ENCODE measurements at regions not wholly inside any gene's neighbourhood (a gene's known extent, or its start where the extent isn't known, plus 50 kb on each side); places are given as distances from the start of the nearest gene placed in this dataset.

- Histone ChIP-seq H3K9me3 (no peaks in the 10 kb centered on the region), H3K4me3 (no peak overlapping the region), H3K36me3 (no peaks in the 10 kb centered on the region), H3K4me1 (no peaks in the 10 kb centered on the region), H3K27ac (no peak overlapping the region), H3K27me3 (no peaks in the 10 kb centered on the region)
- TF ChIP-seq POLR2A (IDR thresholded peaks at IDR 0.05) = no peak
- TF ChIP-seq, protein P1, sequence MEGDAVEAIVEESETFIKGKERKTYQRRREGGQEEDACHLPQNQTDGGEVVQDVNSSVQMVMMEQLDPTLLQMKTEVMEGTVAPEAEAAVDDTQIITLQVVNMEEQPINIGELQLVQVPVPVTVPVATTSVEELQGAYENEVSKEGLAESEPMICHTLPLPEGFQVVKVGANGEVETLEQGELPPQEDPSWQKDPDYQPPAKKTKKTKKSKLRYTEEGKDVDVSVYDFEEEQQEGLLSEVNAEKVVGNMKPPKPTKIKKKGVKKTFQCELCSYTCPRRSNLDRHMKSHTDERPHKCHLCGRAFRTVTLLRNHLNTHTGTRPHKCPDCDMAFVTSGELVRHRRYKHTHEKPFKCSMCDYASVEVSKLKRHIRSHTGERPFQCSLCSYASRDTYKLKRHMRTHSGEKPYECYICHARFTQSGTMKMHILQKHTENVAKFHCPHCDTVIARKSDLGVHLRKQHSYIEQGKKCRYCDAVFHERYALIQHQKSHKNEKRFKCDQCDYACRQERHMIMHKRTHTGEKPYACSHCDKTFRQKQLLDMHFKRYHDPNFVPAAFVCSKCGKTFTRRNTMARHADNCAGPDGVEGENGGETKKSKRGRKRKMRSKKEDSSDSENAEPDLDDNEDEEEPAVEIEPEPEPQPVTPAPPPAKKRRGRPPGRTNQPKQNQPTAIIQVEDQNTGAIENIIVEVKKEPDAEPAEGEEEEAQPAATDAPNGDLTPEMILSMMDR (IDR thresholded peaks at IDR 0.05) = no peak
- no peak for DNase-seq
Observed at GRCh38 chr16:65760874-65761273, 605.6 kb upstream of the CDH5 start.

- Histone ChIP-seq H3K27ac (no peak overlapping the region), H3K36me3 (no peaks in the 10 kb centered on the region), H3K4me3 (no peak overlapping the region), H3K9me3 (no peaks in the 10 kb centered on the region), H3K4me1 (no peaks in the 10 kb centered on the region), H3K27me3 (no peaks in the 10 kb centered on the region)
- TF ChIP-seq POLR2A (IDR thresholded peaks at IDR 0.05) = no peak
- TF ChIP-seq, protein P1 (IDR thresholded peaks at IDR 0.05) = no peak
- no peak for DNase-seq
Observed at GRCh38 chr16:65758620-65759019, 607.9 kb upstream of the CDH5 start.

DNA sequence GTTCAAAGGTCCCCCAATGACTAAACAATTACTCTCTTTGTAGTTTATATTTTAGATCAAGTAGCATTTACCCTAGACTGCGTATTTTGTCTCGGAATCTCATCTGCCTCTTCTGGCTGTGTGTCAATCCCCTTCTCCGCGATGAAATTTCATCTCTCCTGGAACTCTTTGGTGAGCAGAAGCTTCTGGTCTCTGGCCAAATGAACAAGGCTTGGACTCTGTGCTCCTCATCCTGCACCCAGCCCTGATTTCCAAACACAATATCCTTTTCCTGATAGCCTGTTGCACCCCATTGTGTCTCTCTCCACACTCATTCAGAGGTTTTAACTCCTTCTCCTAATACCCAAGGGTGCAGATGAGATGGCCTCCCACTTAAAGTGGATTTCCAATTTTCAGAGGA is 609.4 kb upstream of the CDH5 start:
- no peak for TF ChIP-seq POLR2A (IDR thresholded peaks at IDR 0.05)
- TF ChIP-seq, protein P1 (IDR thresholded peaks at IDR 0.05) = no peak
- Histone ChIP-seq H3K36me3 (no peaks in the 10 kb centered on the region), H3K4me3 (no peak overlapping the region), H3K4me1 (no peaks in the 10 kb centered on the region), H3K27ac (no peak overlapping the region), H3K27me3 (no peaks in the 10 kb centered on the region), H3K9me3 (no peaks in the 10 kb centered on the region)
- DNase-seq = no peak

DNA sequence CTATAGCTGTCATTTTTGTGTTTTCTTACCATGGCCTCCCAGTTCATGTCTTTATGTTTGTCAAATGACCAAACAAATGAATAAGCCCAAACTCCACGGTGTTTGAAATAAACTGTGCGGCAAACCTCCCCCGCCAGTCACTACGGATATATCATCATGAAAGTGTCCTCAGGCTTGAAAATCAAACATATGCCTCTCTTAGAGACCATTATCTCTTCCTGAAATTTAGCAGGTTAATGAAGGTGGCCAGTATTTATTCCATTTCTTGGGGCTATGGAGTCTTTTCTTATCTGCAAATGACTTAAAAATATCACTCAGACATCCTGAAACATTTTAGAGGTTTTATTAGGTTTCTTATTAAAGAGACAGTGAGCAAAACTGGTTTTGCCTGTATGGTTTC is 610.3 kb upstream of the CDH5 start:
- TF ChIP-seq, protein P1 (IDR thresholded peaks at IDR 0.05) = no peak
- no peak for TF ChIP-seq POLR2A (IDR thresholded peaks at IDR 0.05)
- no peaks in the 10 kb centered on the region for H3K27me3 ChIP-seq
- H3K27ac ChIP-seq = no peak overlapping the region
- no peak for DNase-seq
- H3K4me3 ChIP-seq = no peak overlapping the region
- no peaks in the 10 kb centered on the region for H3K9me3 ChIP-seq
- H3K36me3 ChIP-seq = no peaks in the 10 kb centered on the region
- no peaks in the 10 kb centered on the region for H3K4me1 ChIP-seq

DNA sequence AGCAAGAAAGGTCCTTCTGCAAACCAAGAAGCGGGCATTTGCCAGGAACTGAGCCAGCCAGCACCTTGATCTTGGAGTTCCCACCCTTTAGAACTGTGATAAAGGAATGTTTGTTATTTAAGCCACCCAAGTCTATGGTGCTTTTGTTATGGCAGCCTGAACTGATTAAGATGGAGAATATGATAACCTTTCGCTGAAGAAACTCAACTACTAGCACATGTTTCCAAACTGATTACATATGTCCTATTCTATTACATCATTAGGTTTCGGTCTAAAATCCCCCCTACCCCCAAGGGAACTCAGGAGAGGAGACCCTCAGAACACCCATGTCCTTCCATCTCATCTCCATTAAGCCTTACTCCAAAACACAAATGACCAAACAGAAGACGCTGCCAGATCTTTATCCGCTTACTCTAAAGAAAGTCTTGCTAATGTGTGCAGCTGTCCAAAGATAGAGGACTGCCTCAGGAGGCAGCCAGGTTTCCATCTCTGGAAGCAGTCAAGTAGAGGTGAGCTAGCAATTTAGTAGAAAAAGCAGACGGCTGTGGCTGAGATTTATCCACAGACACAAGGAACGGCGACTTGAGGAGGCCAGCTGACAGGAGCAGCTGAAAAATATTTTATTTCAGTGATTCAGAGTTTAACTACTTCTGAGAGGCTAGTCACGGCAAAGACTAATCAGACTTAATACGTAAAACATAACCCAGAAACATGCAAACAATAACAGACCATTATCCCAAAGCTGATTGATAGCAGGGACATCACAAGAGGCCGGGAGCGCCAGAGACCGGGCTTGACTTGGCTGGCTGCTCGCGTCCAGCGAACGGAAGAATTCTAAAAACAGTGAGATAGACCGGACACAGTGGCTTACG is 611.4 kb upstream of the CDH5 start:
- DNase-seq = no peak
- H3K4me3 ChIP-seq = no peak overlapping the region

More for the DNA sequence above, 611.4 kb upstream of the CDH5 start:
- no peak for TF ChIP-seq POLR2A (IDR thresholded peaks at IDR 0.05)
- TF ChIP-seq, protein P1 (IDR thresholded peaks at IDR 0.05) = no peak
- Histone ChIP-seq H3K27me3 (no peaks in the 10 kb centered on the region), H3K4me1 (no peaks in the 10 kb centered on the region), H3K27ac (no peak overlapping the region), H3K9me3 (no peaks in the 10 kb centered on the region), H3K36me3 (no peaks in the 10 kb centered on the region)

Measured in Peyer's patch (tissue), 4 donors.